ENCODE measurements at regions not wholly inside any gene's neighbourhood (a gene's known extent, or its start where the extent isn't known, plus 50 kb on each side); places are given as distances from the start of the nearest gene placed in this dataset.

DNA sequence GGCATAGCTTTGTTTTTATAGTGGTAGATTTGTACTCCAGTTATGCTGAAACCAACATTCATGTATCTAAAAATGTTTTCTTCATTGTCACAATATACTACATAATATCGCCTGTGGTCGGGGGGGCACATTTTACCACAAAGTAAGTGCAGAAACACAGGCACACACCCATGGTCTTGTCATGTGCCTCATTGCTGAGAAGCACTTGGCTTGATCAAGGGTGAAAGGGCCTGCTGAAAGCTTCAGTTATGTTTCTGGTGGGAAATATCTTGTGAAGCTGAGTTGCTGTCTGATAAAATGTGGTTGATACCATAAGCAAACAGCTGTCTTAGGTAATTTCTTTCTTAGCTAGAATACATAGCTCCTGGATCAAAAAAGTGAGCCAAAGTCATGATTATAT, 393.1 kb downstream of the MAN2A1 start:
- H3K4me1 Mint-ChIP-seq (ENCODE audit: low read depth, unreplicated experiment) = no peaks in the 10 kb centered on the region
- intact Hi-C loops (cut with micrococcal nuclease; ENCODE audit: unreplicated experiment) = no loop called here
- H3K4me3 Mint-ChIP-seq (ENCODE audit: low read depth, unreplicated experiment) = no peak overlapping the region
- no peaks in the 10 kb centered on the region for H3K36me3 Mint-ChIP-seq (ENCODE audit: insufficient read depth, unreplicated experiment)
- H3K9me3 Mint-ChIP-seq (ENCODE audit: low read depth, unreplicated experiment) = peaks cover 3% of the 10 kb centered on the region
- no peak overlapping the region for H3K27ac Mint-ChIP-seq (ENCODE audit: unreplicated experiment)
- DNase-seq = no peak
- TF ChIP-seq, protein P1, sequence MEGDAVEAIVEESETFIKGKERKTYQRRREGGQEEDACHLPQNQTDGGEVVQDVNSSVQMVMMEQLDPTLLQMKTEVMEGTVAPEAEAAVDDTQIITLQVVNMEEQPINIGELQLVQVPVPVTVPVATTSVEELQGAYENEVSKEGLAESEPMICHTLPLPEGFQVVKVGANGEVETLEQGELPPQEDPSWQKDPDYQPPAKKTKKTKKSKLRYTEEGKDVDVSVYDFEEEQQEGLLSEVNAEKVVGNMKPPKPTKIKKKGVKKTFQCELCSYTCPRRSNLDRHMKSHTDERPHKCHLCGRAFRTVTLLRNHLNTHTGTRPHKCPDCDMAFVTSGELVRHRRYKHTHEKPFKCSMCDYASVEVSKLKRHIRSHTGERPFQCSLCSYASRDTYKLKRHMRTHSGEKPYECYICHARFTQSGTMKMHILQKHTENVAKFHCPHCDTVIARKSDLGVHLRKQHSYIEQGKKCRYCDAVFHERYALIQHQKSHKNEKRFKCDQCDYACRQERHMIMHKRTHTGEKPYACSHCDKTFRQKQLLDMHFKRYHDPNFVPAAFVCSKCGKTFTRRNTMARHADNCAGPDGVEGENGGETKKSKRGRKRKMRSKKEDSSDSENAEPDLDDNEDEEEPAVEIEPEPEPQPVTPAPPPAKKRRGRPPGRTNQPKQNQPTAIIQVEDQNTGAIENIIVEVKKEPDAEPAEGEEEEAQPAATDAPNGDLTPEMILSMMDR (IDR thresholded peaks at IDR 0.05; ENCODE audit: unreplicated experiment) = no peak
- H3K27me3 Mint-ChIP-seq (ENCODE audit: unreplicated experiment) = no peaks in the 10 kb centered on the region
- no TSS peak for BruUV-seq (replicated peaks)
- CTCF ChIA-PET = no interaction called here

DNA sequence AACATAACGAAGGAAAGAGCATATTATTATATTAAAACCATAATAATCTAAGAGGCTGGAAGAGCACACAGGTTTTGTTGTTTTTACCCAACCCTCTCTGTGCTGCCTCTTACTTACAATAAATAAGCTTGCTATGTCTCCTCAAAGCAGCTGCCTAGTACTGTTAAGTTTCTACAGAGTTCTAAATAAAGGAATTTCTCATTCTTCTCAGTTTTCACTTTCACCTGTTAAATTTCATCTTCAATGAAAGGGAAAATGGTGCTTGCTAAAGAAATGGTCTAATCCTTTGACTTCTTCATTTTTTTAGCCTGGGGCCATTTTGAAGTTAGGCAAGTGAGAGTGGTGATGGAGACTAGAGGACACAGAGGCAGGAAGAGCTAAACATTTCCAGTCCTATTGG, 396.1 kb downstream of the MAN2A1 start:
- no peak overlapping the region for H3K4me3 Mint-ChIP-seq (ENCODE audit: low read depth, unreplicated experiment)
- no peaks in the 10 kb centered on the region for H3K36me3 Mint-ChIP-seq (ENCODE audit: insufficient read depth, unreplicated experiment)
- CTCF ChIA-PET = no interaction called here
- no peak overlapping the region for H3K27ac Mint-ChIP-seq (ENCODE audit: unreplicated experiment)
- BruUV-seq (replicated peaks) = no TSS peak
- no peak for DNase-seq
- intact Hi-C loops (cut with micrococcal nuclease; ENCODE audit: unreplicated experiment) = no loop called here
- H3K4me1 Mint-ChIP-seq (ENCODE audit: low read depth, unreplicated experiment) = no peaks in the 10 kb centered on the region
- H3K9me3 Mint-ChIP-seq (ENCODE audit: low read depth, unreplicated experiment) = no peaks in the 10 kb centered on the region
- TF ChIP-seq, protein P1 (IDR thresholded peaks at IDR 0.05; ENCODE audit: unreplicated experiment) = no peak
- no peaks in the 10 kb centered on the region for H3K27me3 Mint-ChIP-seq (ENCODE audit: unreplicated experiment)

DNA sequence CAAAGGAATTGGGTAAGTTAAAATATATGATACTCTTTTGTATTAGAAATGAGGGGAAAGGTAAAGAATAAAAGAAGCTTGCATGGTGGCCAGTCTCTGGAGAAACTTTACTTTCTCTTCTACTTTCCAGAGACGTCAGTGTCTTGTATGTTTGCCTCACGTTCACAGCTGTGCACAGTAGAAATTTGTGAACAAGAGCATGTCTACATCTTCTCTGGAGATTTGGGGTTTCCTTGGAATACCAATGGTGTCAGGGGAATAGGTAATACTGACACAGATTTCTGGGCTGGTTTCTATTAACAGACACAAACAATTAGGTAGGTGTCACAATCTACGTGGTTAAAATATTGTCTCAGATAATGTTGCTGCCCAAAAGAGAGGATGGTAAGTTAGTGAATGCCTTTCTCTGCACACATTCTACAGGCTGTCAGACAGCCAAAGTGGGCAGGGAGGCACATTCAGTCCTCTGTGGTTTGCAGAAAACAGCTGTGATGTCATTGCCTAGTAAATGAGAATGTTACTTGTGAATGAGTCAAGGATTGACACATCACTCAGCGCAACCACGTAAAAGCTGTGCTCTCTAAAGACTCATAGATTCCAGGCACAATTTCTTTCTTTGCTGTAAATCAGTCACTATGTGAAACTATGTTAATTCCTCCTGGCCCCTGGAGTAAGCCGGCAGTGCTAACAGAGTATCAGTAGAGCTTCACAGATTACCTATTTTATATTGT, 397.1 kb downstream of the MAN2A1 start:
- Mint-ChIP-seq H3K36me3 (ENCODE audit: insufficient read depth, unreplicated experiment) (no peaks in the 10 kb centered on the region), H3K27ac (ENCODE audit: unreplicated experiment) (no peak overlapping the region), H3K4me3 (ENCODE audit: low read depth, unreplicated experiment) (no peak overlapping the region), H3K4me1 (ENCODE audit: low read depth, unreplicated experiment) (no peaks in the 10 kb centered on the region), H3K27me3 (ENCODE audit: unreplicated experiment) (no peaks in the 10 kb centered on the region), H3K9me3 (ENCODE audit: low read depth, unreplicated experiment) (no peaks in the 10 kb centered on the region)
- BruUV-seq (replicated peaks) = no TSS peak
- TF ChIP-seq, protein P1 (IDR thresholded peaks at IDR 0.05; ENCODE audit: unreplicated experiment) = no peak
- intact Hi-C loops (cut with micrococcal nuclease; ENCODE audit: unreplicated experiment) = no loop called here
- DNase-seq = no peak
- CTCF ChIA-PET = no interaction called here

DNA sequence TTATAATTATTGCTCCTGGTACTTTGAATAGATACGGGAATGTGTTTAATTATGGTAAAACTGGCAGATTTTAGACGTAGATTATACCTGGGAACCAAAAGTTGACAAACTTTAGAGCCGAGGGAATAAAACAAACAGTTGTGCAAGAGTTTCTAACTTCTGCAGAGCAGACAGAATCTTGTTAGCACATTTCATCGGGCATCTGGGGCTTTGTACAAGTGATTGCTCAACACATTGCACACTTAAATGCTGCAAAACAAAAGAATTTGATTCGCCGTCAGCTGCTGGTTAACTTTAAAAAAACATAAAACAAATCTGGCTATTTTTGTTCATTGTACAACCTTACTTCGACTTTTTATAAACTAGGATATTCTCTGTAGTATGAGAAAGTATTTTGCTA, 398.1 kb downstream of the MAN2A1 start:
- H3K27ac Mint-ChIP-seq (ENCODE audit: unreplicated experiment) = no peak overlapping the region
- BruUV-seq (replicated peaks) = no TSS peak
- intact Hi-C loops (cut with micrococcal nuclease; ENCODE audit: unreplicated experiment) = no loop called here
- H3K4me1 Mint-ChIP-seq (ENCODE audit: low read depth, unreplicated experiment) = no peaks in the 10 kb centered on the region
- no peaks in the 10 kb centered on the region for H3K36me3 Mint-ChIP-seq (ENCODE audit: insufficient read depth, unreplicated experiment)
- DNase-seq = no peak
- CTCF ChIA-PET = no interaction called here
- no peaks in the 10 kb centered on the region for H3K9me3 Mint-ChIP-seq (ENCODE audit: low read depth, unreplicated experiment)
- H3K4me3 Mint-ChIP-seq (ENCODE audit: low read depth, unreplicated experiment) = no peak overlapping the region
- no peaks in the 10 kb centered on the region for H3K27me3 Mint-ChIP-seq (ENCODE audit: unreplicated experiment)
- TF ChIP-seq, protein P1 (IDR thresholded peaks at IDR 0.05; ENCODE audit: unreplicated experiment) = no peak

All from Calu3 (cell line).